H1 (cell line): ENCODE measurements at regions not wholly inside any gene's neighbourhood (a gene's known extent, or its start where the extent isn't known, plus 50 kb on each side); places are given as distances from the start of the nearest gene placed in this dataset.

Source experiments
- POLR2AphosphoS5 ChIP-seq: IDR thresholded peaks from 2 replicates; pipeline ENCODE4 v1.6.1; 2011; ENCODE audit warnings: low read depth, low read length
- TF ChIP-seq, protein P1 (sequence below): fragments of 300-600 bp; sonication (generic); IDR thresholded peaks from 2 replicates; pipeline ENCODE4 v1.7.1; 2012; ENCODE audit warnings: low read length, moderate library complexity, mild to moderate bottlenecking, inconsistent platforms; ENCODE audit not compliant: insufficient replicate concordance

DNA sequence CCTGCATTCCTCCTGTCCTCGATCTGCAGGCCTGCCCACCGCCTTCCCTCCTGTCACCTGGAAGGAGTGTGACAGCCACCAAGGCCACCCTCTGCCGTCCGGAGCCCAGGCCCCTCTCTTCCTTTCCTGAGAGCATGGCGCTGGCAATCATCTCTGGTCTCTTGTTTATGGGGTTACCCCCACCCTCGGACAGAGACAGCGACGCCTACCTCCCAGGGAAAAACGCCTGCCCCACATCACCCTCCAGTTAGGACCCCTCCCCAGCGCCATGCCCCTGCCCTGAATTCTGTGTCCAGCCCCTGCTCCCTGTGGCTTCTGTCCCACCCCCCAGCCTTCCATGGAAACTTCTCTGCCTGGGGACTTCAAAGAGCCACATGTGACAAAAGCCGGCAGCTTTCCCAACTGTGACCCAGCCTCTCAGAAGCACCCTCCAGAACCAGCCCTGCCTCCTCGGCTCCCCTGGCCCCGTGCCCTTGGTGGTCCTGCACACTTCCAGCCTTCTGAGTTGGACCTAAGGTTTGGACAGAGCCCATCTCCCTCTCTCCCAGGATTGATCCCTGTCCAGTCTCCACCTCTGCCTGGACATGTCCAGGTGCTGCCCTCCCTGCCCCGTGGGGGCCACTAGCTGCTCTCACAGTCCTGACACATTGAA, 145.0 kb upstream of the HDAC4 start (continued):
- TF ChIP-seq, protein P1, sequence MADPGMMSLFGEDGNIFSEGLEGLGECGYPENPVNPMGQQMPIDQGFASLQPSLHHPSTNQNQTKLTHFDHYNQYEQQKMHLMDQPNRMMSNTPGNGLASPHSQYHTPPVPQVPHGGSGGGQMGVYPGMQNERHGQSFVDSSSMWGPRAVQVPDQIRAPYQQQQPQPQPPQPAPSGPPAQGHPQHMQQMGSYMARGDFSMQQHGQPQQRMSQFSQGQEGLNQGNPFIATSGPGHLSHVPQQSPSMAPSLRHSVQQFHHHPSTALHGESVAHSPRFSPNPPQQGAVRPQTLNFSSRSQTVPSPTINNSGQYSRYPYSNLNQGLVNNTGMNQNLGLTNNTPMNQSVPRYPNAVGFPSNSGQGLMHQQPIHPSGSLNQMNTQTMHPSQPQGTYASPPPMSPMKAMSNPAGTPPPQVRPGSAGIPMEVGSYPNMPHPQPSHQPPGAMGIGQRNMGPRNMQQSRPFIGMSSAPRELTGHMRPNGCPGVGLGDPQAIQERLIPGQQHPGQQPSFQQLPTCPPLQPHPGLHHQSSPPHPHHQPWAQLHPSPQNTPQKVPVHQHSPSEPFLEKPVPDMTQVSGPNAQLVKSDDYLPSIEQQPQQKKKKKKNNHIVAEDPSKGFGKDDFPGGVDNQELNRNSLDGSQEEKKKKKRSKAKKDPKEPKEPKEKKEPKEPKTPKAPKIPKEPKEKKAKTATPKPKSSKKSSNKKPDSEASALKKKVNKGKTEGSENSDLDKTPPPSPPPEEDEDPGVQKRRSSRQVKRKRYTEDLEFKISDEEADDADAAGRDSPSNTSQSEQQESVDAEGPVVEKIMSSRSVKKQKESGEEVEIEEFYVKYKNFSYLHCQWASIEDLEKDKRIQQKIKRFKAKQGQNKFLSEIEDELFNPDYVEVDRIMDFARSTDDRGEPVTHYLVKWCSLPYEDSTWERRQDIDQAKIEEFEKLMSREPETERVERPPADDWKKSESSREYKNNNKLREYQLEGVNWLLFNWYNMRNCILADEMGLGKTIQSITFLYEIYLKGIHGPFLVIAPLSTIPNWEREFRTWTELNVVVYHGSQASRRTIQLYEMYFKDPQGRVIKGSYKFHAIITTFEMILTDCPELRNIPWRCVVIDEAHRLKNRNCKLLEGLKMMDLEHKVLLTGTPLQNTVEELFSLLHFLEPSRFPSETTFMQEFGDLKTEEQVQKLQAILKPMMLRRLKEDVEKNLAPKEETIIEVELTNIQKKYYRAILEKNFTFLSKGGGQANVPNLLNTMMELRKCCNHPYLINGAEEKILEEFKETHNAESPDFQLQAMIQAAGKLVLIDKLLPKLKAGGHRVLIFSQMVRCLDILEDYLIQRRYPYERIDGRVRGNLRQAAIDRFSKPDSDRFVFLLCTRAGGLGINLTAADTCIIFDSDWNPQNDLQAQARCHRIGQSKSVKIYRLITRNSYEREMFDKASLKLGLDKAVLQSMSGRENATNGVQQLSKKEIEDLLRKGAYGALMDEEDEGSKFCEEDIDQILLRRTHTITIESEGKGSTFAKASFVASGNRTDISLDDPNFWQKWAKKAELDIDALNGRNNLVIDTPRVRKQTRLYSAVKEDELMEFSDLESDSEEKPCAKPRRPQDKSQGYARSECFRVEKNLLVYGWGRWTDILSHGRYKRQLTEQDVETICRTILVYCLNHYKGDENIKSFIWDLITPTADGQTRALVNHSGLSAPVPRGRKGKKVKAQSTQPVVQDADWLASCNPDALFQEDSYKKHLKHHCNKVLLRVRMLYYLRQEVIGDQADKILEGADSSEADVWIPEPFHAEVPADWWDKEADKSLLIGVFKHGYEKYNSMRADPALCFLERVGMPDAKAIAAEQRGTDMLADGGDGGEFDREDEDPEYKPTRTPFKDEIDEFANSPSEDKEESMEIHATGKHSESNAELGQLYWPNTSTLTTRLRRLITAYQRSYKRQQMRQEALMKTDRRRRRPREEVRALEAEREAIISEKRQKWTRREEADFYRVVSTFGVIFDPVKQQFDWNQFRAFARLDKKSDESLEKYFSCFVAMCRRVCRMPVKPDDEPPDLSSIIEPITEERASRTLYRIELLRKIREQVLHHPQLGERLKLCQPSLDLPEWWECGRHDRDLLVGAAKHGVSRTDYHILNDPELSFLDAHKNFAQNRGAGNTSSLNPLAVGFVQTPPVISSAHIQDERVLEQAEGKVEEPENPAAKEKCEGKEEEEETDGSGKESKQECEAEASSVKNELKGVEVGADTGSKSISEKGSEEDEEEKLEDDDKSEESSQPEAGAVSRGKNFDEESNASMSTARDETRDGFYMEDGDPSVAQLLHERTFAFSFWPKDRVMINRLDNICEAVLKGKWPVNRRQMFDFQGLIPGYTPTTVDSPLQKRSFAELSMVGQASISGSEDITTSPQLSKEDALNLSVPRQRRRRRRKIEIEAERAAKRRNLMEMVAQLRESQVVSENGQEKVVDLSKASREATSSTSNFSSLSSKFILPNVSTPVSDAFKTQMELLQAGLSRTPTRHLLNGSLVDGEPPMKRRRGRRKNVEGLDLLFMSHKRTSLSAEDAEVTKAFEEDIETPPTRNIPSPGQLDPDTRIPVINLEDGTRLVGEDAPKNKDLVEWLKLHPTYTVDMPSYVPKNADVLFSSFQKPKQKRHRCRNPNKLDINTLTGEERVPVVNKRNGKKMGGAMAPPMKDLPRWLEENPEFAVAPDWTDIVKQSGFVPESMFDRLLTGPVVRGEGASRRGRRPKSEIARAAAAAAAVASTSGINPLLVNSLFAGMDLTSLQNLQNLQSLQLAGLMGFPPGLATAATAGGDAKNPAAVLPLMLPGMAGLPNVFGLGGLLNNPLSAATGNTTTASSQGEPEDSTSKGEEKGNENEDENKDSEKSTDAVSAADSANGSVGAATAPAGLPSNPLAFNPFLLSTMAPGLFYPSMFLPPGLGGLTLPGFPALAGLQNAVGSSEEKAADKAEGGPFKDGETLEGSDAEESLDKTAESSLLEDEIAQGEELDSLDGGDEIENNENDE = no peak
- no peak for TF ChIP-seq POLR2AphosphoS5
- TF ChIP-seq, all 59 proteins: peak for 0
